Fibroblast of lung (primary cell): ENCODE measurements at regions not wholly inside any gene's neighbourhood (a gene's known extent, or its start where the extent isn't known, plus 50 kb on each side); places are given as distances from the start of the nearest gene placed in this dataset.

Source experiments
- DNase-seq, 2 donors: peaks; one replicate each; pipeline versions ENCODE4 v3.0.0 to v3.0.0-alpha.2; 2010; ENCODE audit warnings: low read depth in 2 of 2
- H2AFZ ChIP-seq: 2 replicates; pipeline ENCODE4 v1.5.1; 2012; ENCODE audit warnings: low read length, control low read depth, inconsistent platforms
- H3K27ac ChIP-seq: 2 replicates; pipeline ENCODE4 v1.5.1; 2011; ENCODE audit warnings: low read length, control low read depth; ENCODE audit not compliant: insufficient read depth
- H3K27me3 ChIP-seq: 2 replicates; pipeline ENCODE4 v1.5.1; 2011; ENCODE audit warnings: mild to moderate bottlenecking, low read length; ENCODE audit not compliant: control insufficient read depth, insufficient read depth
- H3K36me3 ChIP-seq: 2 replicates; pipeline ENCODE4 v1.5.1; 2011; ENCODE audit warnings: low read length; ENCODE audit not compliant: control insufficient read depth, insufficient read depth
- H3K4me1 ChIP-seq: 2 replicates; pipeline ENCODE4 v1.5.1; 2011; ENCODE audit warnings: low read length; ENCODE audit not compliant: control insufficient read depth, insufficient read depth; ENCODE audit errors: extremely low read depth
- H3K4me2 ChIP-seq: 2 replicates; pipeline ENCODE4 v1.5.1; 2011; ENCODE audit warnings: low read length, control low read depth; ENCODE audit not compliant: insufficient read depth; ENCODE audit errors: extremely low read depth
- H3K4me3 ChIP-seq, 4 experiments: fragments of 200-600 bp in 1 of 4; sonication (generic) in 1 of 4; replicated peaks in 1 of 4; 2 replicates each; pipeline ENCODE4 v1.5.1; 2011 to 2016; ENCODE audit warnings: low read length in 4 of 4, low read depth in 3 of 4, mild to moderate bottlenecking in 3 of 4, control low read depth in 2 of 4, inconsistent platforms in 1 of 4, mixed read lengths in 1 of 4; ENCODE audit not compliant: insufficient read depth in 1 of 4; ENCODE audit errors: control extremely low read depth in 1 of 4
- H3K79me2 ChIP-seq: 2 replicates; pipeline ENCODE4 v1.5.1; 2012; ENCODE audit warnings: mild to moderate bottlenecking, low read length, inconsistent platforms; ENCODE audit not compliant: control insufficient read depth, insufficient read depth
- H3K9ac ChIP-seq: 2 replicates; pipeline ENCODE4 v1.5.1; 2011; ENCODE audit warnings: mild to moderate bottlenecking, low read length, control low read depth; ENCODE audit not compliant: insufficient read depth
- H3K9me3 ChIP-seq: 2 replicates; pipeline ENCODE4 v1.5.1; 2012; ENCODE audit warnings: low read depth, low read length; ENCODE audit not compliant: control insufficient read depth, insufficient read depth
- H4K20me1 ChIP-seq: 2 replicates; pipeline ENCODE4 v1.5.1; 2011; ENCODE audit warnings: low read length; ENCODE audit not compliant: control insufficient read depth, insufficient read depth; ENCODE audit errors: extremely low read depth
- EZH2 ChIP-seq: IDR thresholded peaks from 2 replicates; pipeline ENCODE4 v1.5.1; 2012; ENCODE audit warnings: low read length, control low read depth, mild to moderate bottlenecking; ENCODE audit errors: missing control alignments
- TF ChIP-seq, protein P1 (sequence below), 2 donors: IDR thresholded peaks in 1 of 2; conservative IDR thresholded peaks in 1 of 2; 1 replicate in 1 of 2; 2 replicates in 1 of 2; pipeline ENCODE4 v1.5.1; 2011 to 2012; ENCODE audit warnings: low read length in 2 of 2, control low read depth in 1 of 2, inconsistent platforms in 1 of 2, low read depth in 1 of 2, mild to moderate bottlenecking in 1 of 2

DNA sequence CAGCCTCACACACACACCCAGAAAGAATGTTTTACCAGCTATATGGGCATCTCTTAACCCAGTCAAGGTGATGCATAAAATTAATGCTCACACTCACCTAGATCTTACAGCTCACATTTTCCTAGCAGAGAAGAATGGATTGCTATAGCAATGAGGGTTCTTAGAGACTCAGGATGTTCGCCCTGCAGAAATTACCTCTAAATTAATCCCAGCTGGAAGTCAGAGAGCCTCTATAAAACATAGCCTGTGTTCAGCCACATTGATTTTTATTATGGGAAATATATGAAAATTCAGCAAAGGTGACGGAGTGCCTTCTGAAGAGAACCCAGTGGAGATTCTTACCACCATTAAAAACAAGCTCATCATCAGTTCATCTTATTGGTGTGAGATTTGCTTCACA, 528.3 kb upstream of the ZFP42 start:
- Histone ChIP-seq H3K4me3 (no peak overlapping the region), H3K4me2 (no peak overlapping the region), H3K9ac (no peak overlapping the region), H3K36me3 (no peaks in the 10 kb centered on the region), H3K9me3 (no peaks in the 10 kb centered on the region), H3K4me1 (no peaks in the 10 kb centered on the region), H3K27ac (no peak overlapping the region), H4K20me1 (no peaks in the 10 kb centered on the region), H3K79me2 (no peaks in the 10 kb centered on the region), H2AFZ (no peak overlapping the region), H3K27me3 (no peaks in the 10 kb centered on the region)
- no peak for TF ChIP-seq EZH2
- DNase-seq: no peak

GRCh38 chr4:187469627-187470026, 525.9 kb upstream of the ZFP42 start:
- Histone ChIP-seq H3K27me3 (no peaks in the 10 kb centered on the region), H3K4me1 (no peaks in the 10 kb centered on the region), H3K4me2 (no peak overlapping the region), H3K79me2 (no peaks in the 10 kb centered on the region), H3K27ac (no peak overlapping the region), H4K20me1 (no peaks in the 10 kb centered on the region), H3K4me3 (no peak overlapping the region), H3K9ac (no peak overlapping the region), H3K9me3 (no peaks in the 10 kb centered on the region), H2AFZ (no peak overlapping the region), H3K36me3 (no peaks in the 10 kb centered on the region)
- no peak for DNase-seq
- no peak for TF ChIP-seq EZH2
- TF ChIP-seq, protein P1, sequence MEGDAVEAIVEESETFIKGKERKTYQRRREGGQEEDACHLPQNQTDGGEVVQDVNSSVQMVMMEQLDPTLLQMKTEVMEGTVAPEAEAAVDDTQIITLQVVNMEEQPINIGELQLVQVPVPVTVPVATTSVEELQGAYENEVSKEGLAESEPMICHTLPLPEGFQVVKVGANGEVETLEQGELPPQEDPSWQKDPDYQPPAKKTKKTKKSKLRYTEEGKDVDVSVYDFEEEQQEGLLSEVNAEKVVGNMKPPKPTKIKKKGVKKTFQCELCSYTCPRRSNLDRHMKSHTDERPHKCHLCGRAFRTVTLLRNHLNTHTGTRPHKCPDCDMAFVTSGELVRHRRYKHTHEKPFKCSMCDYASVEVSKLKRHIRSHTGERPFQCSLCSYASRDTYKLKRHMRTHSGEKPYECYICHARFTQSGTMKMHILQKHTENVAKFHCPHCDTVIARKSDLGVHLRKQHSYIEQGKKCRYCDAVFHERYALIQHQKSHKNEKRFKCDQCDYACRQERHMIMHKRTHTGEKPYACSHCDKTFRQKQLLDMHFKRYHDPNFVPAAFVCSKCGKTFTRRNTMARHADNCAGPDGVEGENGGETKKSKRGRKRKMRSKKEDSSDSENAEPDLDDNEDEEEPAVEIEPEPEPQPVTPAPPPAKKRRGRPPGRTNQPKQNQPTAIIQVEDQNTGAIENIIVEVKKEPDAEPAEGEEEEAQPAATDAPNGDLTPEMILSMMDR (conservative IDR thresholded peaks at IDR 0.05 in 1 of 2, IDR thresholded peaks at IDR 0.05 in 1 of 2; ENCODE audit: low read depth in 1 of 2, low read length in 2 of 2): no peak

GRCh38 chr4:187470061-187470460, 525.5 kb upstream of the ZFP42 start:
- no peak overlapping the region for H3K4me3 ChIP-seq
- H3K4me2 ChIP-seq: no peak overlapping the region
- H3K27ac ChIP-seq: no peak overlapping the region

More at GRCh38 chr4:187470061-187470460, 525.5 kb upstream of the ZFP42 start:
- Histone ChIP-seq H4K20me1 (no peaks in the 10 kb centered on the region), H3K9ac (no peak overlapping the region), H3K9me3 (no peaks in the 10 kb centered on the region), H3K36me3 (no peaks in the 10 kb centered on the region), H3K27me3 (no peaks in the 10 kb centered on the region), H3K79me2 (no peaks in the 10 kb centered on the region), H3K4me1 (no peaks in the 10 kb centered on the region), H2AFZ (no peak overlapping the region)
- DNase-seq: no peak
- TF ChIP-seq EZH2: no peak
- TF ChIP-seq, protein P1 (conservative IDR thresholded peaks at IDR 0.05 in 1 of 2, IDR thresholded peaks at IDR 0.05 in 1 of 2; ENCODE audit: low read depth in 1 of 2, low read length in 2 of 2): no peak
